ENCODE measurements at regions not wholly inside any gene's neighbourhood (a gene's known extent, or its start where the extent isn't known, plus 50 kb on each side); places are given as distances from the start of the nearest gene placed in this dataset.

- no peak for TF ChIP-seq TEAD4 (IDR thresholded peaks at IDR 0.05; ENCODE audit: borderline replicate concordance, insufficient read depth)
- TF ChIP-seq CHD2 (IDR thresholded peaks at IDR 0.05; ENCODE audit: low read length, partially characterized antibody) = no peak
- TF ChIP-seq NFIC (IDR thresholded peaks at IDR 0.05; ENCODE audit: borderline replicate concordance) = no peak
- TF ChIP-seq CTCF (IDR thresholded peaks at IDR 0.05) = no peak
- TF ChIP-seq POLR2AphosphoS5 (IDR thresholded peaks at IDR 0.05; ENCODE audit: low read depth, low read length) = no peak
- no peak for TF ChIP-seq IRF3 (IDR thresholded peaks at IDR 0.05; ENCODE audit: low read depth, low read length)
- TF ChIP-seq EP300 (IDR thresholded peaks at IDR 0.05; ENCODE audit: borderline replicate concordance in 1 of 2, low read depth in 1 of 2, low read length in 1 of 2) = no peak
- TF ChIP-seq FOXJ3 (CRISPR knock-in tag; IDR thresholded peaks at IDR 0.05) = no peak
- no peak for TF ChIP-seq YY1 (IDR thresholded peaks at IDR 0.05; ENCODE audit: low read depth)
- no peak for TF ChIP-seq RFX5 (IDR thresholded peaks at IDR 0.05; ENCODE audit: low read length)
- no peak for TF ChIP-seq MXI1 (IDR thresholded peaks at IDR 0.05; ENCODE audit: low read depth, low read length)
- TF ChIP-seq GATA2 (CRISPR knock-in tag; IDR thresholded peaks at IDR 0.05) = no peak
- no peak for TF ChIP-seq TCF12 (IDR thresholded peaks at IDR 0.05)
- TF ChIP-seq ELF1 (IDR thresholded peaks at IDR 0.05) = no peak
- TF ChIP-seq RCOR1 (IDR thresholded peaks at IDR 0.05; ENCODE audit: low read length) = no peak
These were observed 103.0 kb upstream of the BACE2 start (continued) for GRCh38 chr21:41064951-41065350.

- ChIA-PET CTCF (interaction anchor here (2.3 to 2.6 kb wide), 2 partner anchors 21 to 922 kb away, joined by 5 to 18 read pairs; no protein-coding TSS in a partner anchor), POLR2A (no interaction called here)
- Histone ChIP-seq H3K27me3 (ENCODE audit: insufficient read depth) (no peaks in the 10 kb centered on the region), H3K4me2 (no peak overlapping the region), H3K4me3 (ENCODE audit: low read depth in 2 of 2, low read length in 1 of 2) (no peak overlapping the region), H3K27ac (ENCODE audit: low read depth in 2 of 2, low read length in 1 of 2) (no peak overlapping the region), H3K79me2 (ENCODE audit: insufficient read depth) (no peaks in the 10 kb centered on the region), H3K9me2 (no peaks in the 10 kb centered on the region), H3K4me1 (ENCODE audit: control insufficient read depth in 1 of 2, insufficient read depth in 2 of 2, low read depth in 1 of 2, low read length in 1 of 2) (peaks cover 0 to 25% of the 10 kb centered on the region in 2 experiments; a peak in 2 of 4 replicates), H4K20me1 (ENCODE audit: insufficient read depth) (no peaks in the 10 kb centered on the region), H3K9me3 (no peaks in the 10 kb centered on the region), H3F3A (replicated peaks; ENCODE audit: insufficient read depth) (no peaks in the 10 kb centered on the region), H2AFZ (ENCODE audit: low read depth) (no peak overlapping the region), H3K9ac (no peak overlapping the region), H3K36me3 (replicated peaks in 1 of 2; ENCODE audit: control insufficient read depth in 1 of 2, insufficient read depth in 2 of 2, low read length in 1 of 2) (no peaks in the 10 kb centered on the region)
- 14% methylated on average over 4 of the region's 4 CpGs for WGBS (ENCODE audit: low lambda C conversion rate)
- DNase-seq = peak; percentile 25
- TF ChIP-seq RFX5 (IDR thresholded peaks at IDR 0.05; ENCODE audit: low read length) = no peak
- no peak for TF ChIP-seq CTCF (IDR thresholded peaks at IDR 0.05)
- TF ChIP-seq USF1 (IDR thresholded peaks at IDR 0.05; ENCODE audit: borderline replicate concordance, low read depth) = no peak
- no peak for TF ChIP-seq PBX3 (IDR thresholded peaks at IDR 0.05)
- peak; percentile 37; the same call in 1 of the 2 replicates for TF ChIP-seq GATA2 (CRISPR knock-in tag; IDR thresholded peaks at IDR 0.05)
- TF ChIP-seq FOSL2 (IDR thresholded peaks at IDR 0.05; ENCODE audit: borderline replicate concordance, low read depth) = no peak
- no peak for TF ChIP-seq FOXM1 (IDR thresholded peaks at IDR 0.05; ENCODE audit: low read depth)
- no peak for TF ChIP-seq SMC3 (IDR thresholded peaks at IDR 0.05; ENCODE audit: low read depth, low read length)
- no peak for TF ChIP-seq ELF1 (IDR thresholded peaks at IDR 0.05)
- no peak for TF ChIP-seq TEAD4 (IDR thresholded peaks at IDR 0.05; ENCODE audit: borderline replicate concordance, insufficient read depth)
- peak; percentile 69; the same call in 1 of the 2 replicates for TF ChIP-seq RCOR1 (IDR thresholded peaks at IDR 0.05; ENCODE audit: low read length)
- TF ChIP-seq EP300 (IDR thresholded peaks at IDR 0.05; ENCODE audit: borderline replicate concordance in 1 of 2, low read depth in 1 of 2, low read length in 1 of 2) = peak in 1 of 2 experiments; percentile 54; a peak in 1 of 4 replicates
- TF ChIP-seq USF2 (IDR thresholded peaks at IDR 0.05; ENCODE audit: borderline replicate concordance, low read depth, low read length) = no peak
These were observed 102.4 kb upstream of the BACE2 start for GRCh38 chr21:41065539-41065938.

All from SK-N-SH (cell line).